WTC11 (cell line): ENCODE measurements at regions not wholly inside any gene's neighbourhood (a gene's known extent, or its start where the extent isn't known, plus 50 kb on each side); places are given as distances from the start of the nearest gene placed in this dataset.

Experiments used
- ATAC-seq: fragments of 200-7000 bp; cut with Tn5 transposase; 2 replicates; pipeline ENCODE4 v1.10.0; 2021; ENCODE audit warnings: mild to moderate bottlenecking, moderate library complexity
- CTCF ChIA-PET: fragments of 300-600 bp; sonication (Branson Sonifier 250); formaldehyde crosslinking; loops from one replicate; lab custom pipeline; 2021; ENCODE audit warnings: antibody characterized with exemption; lab: Charles Lee
- POLR2A ChIA-PET: fragments of 350-600 bp; sonication (Branson Sonifier 250); formaldehyde crosslinking; loops from one replicate; lab custom pipeline; 2021; ENCODE audit warnings: antibody characterized with exemption; lab: Charles Lee
- DNase-seq: peaks from one replicate; pipeline ENCODE4 v3.0.0; 2021; ENCODE audit warnings: low spot score
- H3K27ac Mint-ChIP-seq: 2 replicates; pipeline ENCODE4 v1.8.0; 2021; ENCODE audit warnings: mixed read lengths
- H3K27me3 Mint-ChIP-seq: 2 replicates; pipeline ENCODE4 v1.8.0; 2021; ENCODE audit warnings: low read depth, mild to moderate bottlenecking, moderate library complexity, mixed read lengths
- H3K36me3 Mint-ChIP-seq: 2 replicates; pipeline ENCODE4 v1.8.0; 2021; ENCODE audit warnings: mixed read lengths
- H3K4me1 Mint-ChIP-seq: 2 replicates; pipeline ENCODE4 v1.8.0; 2022; ENCODE audit warnings: mixed read lengths
- H3K4me3 Mint-ChIP-seq: 2 replicates; pipeline ENCODE4 v1.8.0; 2021; ENCODE audit warnings: mild to moderate bottlenecking, moderate library complexity, mixed read lengths
- H3K9me3 Mint-ChIP-seq: 2 replicates; pipeline ENCODE4 v1.8.0; 2021; ENCODE audit warnings: mixed read lengths
- CBFB ChIP-seq: sonication (generic); formaldehyde crosslinking; IDR thresholded peaks from 2 replicates; pipeline ENCODE4 v1.8.1; 2022; ENCODE audit warnings: mild to moderate bottlenecking, low read depth, missing genetic modification reagents
- ESRRA ChIP-seq: sonication (generic); formaldehyde crosslinking; IDR thresholded peaks from 2 replicates; pipeline ENCODE4 v1.8.1; 2022; ENCODE audit warnings: mild to moderate bottlenecking, missing genetic modification reagents, borderline replicate concordance
- FOXK1 ChIP-seq: sonication (generic); formaldehyde crosslinking; IDR thresholded peaks from 2 replicates; pipeline ENCODE4 v1.8.0; 2022; ENCODE audit warnings: mild to moderate bottlenecking, moderate library complexity, missing genetic modification reagents
- GABPB1 ChIP-seq: sonication (generic); formaldehyde crosslinking; IDR thresholded peaks from 2 replicates; pipeline ENCODE4 v1.8.1; 2023; ENCODE audit warnings: mild to moderate bottlenecking, missing genetic modification reagents
- GRHL2 ChIP-seq: fragments of 250-450 bp; sonication (Bioruptor Pico); IDR thresholded peaks from 2 replicates; pipeline ENCODE4 v1.8.0; 2022; ENCODE audit warnings: mild to moderate bottlenecking, moderate library complexity; ENCODE audit not compliant: insufficient replicate concordance, severe bottlenecking
- MXD4 ChIP-seq: fragments of 250-450 bp; sonication (Bioruptor Pico); IDR thresholded peaks from 2 replicates; pipeline ENCODE4 v1.8.0; 2021; ENCODE audit warnings: mild to moderate bottlenecking, moderate library complexity, borderline replicate concordance
- NFATC4 ChIP-seq: fragments of 250-450 bp; sonication (Bioruptor Pico); IDR thresholded peaks from 2 replicates; pipeline ENCODE4 v1.9.0; 2021; ENCODE audit warnings: mild to moderate bottlenecking
- NFE2L1 ChIP-seq: sonication (generic); formaldehyde crosslinking; IDR thresholded peaks from 2 replicates; pipeline ENCODE4 v1.8.1; 2023; ENCODE audit warnings: missing genetic modification reagents
- PRRX2 ChIP-seq: fragments of 250-450 bp; sonication (Bioruptor Pico); IDR thresholded peaks from 2 replicates; pipeline ENCODE4 v1.8.0; 2021; ENCODE audit warnings: mild to moderate bottlenecking
- SMAD4 ChIP-seq: sonication (generic); formaldehyde crosslinking; IDR thresholded peaks from 2 replicates; pipeline ENCODE4 v1.8.0; 2022; ENCODE audit warnings: mild to moderate bottlenecking, missing genetic modification reagents
- TEAD1 ChIP-seq: sonication (generic); formaldehyde crosslinking; IDR thresholded peaks from 2 replicates; pipeline ENCODE4 v1.8.0; 2022; ENCODE audit warnings: mild to moderate bottlenecking, missing genetic modification reagents
- TP53 ChIP-seq: sonication (generic); formaldehyde crosslinking; IDR thresholded peaks from 2 replicates; pipeline ENCODE4 v1.8.1; 2023; ENCODE audit warnings: mild to moderate bottlenecking, missing genetic modification reagents
- ZNF138 ChIP-seq: sonication (generic); formaldehyde crosslinking; conservative IDR thresholded peaks from 2 replicates; pipeline ENCODE4 v1.8.1; 2022; ENCODE audit warnings: mild to moderate bottlenecking, moderate library complexity, missing genetic modification reagents
- ZNF423 ChIP-seq: fragments of 250-450 bp; sonication (Bioruptor Pico); IDR thresholded peaks from 2 replicates; pipeline ENCODE4 v2.1.2; 2022; ENCODE audit warnings: mild to moderate bottlenecking, moderate library complexity
- TF ChIP-seq, protein P1 (sequence below): fragments of 250-450 bp; sonication (Bioruptor Pico); IDR thresholded peaks from 2 replicates; pipeline ENCODE4 v2.1.2; 2022; ENCODE audit warnings: mild to moderate bottlenecking, moderate library complexity
- TF ChIP-seq, protein P2 (sequence below): sonication (generic); formaldehyde crosslinking; IDR thresholded peaks from 2 replicates; pipeline ENCODE4 v1.8.1; 2022; ENCODE audit warnings: low read depth, missing genetic modification reagents, borderline replicate concordance
- TF ChIP-seq, protein P3 (sequence below): sonication (generic); formaldehyde crosslinking; IDR thresholded peaks from 2 replicates; pipeline ENCODE4 v1.8.0; 2022; ENCODE audit warnings: mild to moderate bottlenecking, missing genetic modification reagents
- TF ChIP-seq, protein P4 (sequence below): fragments of 250-450 bp; sonication (Bioruptor Pico); IDR thresholded peaks from 2 replicates; pipeline ENCODE4 v1.8.0; 2021; ENCODE audit warnings: mild to moderate bottlenecking
- TF ChIP-seq, protein P5 (sequence below): sonication (generic); formaldehyde crosslinking; IDR thresholded peaks from 2 replicates; pipeline ENCODE4 v1.8.0; 2022; ENCODE audit warnings: missing genetic modification reagents
- TF ChIP-seq, protein P6 (sequence below): sonication (generic); formaldehyde crosslinking; IDR thresholded peaks from 2 replicates; pipeline ENCODE4 v1.8.1; 2023; ENCODE audit warnings: mild to moderate bottlenecking, moderate library complexity, missing genetic modification reagents
- TF ChIP-seq, protein P7 (sequence below): sonication (generic); formaldehyde crosslinking; IDR thresholded peaks from 2 replicates; pipeline ENCODE4 v1.8.1; 2022; ENCODE audit warnings: mild to moderate bottlenecking, missing genetic modification reagents, moderate library complexity, borderline replicate concordance

DNA sequence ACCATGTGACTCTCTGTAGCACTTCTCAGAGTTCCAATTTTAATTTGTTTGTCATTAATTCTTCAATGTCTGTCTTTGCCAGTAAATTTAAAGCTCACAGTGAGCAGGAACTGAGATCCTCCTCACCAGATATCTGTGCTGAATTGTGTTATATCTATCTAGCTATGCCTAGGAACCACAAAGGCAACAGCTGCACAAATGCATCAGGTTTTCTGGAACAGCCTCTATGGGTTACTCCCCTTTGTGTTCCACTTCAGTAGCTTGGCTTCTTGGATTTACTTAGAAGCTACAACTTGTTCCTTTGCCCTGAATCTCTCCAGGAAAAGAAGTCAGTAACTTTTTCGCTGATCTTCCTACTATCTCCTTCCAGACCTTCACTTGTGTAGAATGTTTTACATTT lies 1237.8 kb upstream of the ADGRL4 start:
- POLR2A ChIA-PET = no interaction called here
- peaks cover 13% of the 10 kb centered on the region for H3K9me3 Mint-ChIP-seq
- DNase-seq (no peak), ATAC-seq (no peak)
- CTCF ChIA-PET = interaction anchor here (1.2 kb wide), 1 partner anchor 27 kb away, joined by 3 read pairs; no protein-coding TSS in a partner anchor
- peaks cover 9% of the 10 kb centered on the region for H3K36me3 Mint-ChIP-seq
- TF ChIP-seq, protein P1, sequence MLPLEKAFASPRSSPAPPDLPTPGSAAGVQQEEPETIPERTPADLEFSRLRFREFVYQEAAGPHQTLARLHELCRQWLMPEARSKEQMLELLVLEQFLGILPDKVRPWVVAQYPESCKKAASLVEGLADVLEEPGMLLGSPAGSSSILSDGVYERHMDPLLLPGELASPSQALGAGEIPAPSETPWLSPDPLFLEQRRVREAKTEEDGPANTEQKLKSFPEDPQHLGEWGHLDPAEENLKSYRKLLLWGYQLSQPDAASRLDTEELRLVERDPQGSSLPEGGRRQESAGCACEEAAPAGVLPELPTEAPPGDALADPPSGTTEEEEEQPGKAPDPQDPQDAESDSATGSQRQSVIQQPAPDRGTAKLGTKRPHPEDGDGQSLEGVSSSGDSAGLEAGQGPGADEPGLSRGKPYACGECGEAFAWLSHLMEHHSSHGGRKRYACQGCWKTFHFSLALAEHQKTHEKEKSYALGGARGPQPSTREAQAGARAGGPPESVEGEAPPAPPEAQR (CRISPR knock-in tag) = no peak
- TF ChIP-seq, protein P2, sequence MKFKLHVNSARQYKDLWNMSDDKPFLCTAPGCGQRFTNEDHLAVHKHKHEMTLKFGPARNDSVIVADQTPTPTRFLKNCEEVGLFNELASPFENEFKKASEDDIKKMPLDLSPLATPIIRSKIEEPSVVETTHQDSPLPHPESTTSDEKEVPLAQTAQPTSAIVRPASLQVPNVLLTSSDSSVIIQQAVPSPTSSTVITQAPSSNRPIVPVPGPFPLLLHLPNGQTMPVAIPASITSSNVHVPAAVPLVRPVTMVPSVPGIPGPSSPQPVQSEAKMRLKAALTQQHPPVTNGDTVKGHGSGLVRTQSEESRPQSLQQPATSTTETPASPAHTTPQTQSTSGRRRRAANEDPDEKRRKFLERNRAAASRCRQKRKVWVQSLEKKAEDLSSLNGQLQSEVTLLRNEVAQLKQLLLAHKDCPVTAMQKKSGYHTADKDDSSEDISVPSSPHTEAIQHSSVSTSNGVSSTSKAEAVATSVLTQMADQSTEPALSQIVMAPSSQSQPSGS (CRISPR knock-in tag) = no peak
- TF ChIP-seq NFATC4 (CRISPR knock-in tag) (no peak), NFE2L1 (CRISPR knock-in tag) (no peak), GRHL2 (CRISPR knock-in tag) (no peak), FOXK1 (CRISPR knock-in tag) (no peak), PRRX2 (no peak), ESRRA (CRISPR knock-in tag) (no peak), ZNF423 (no peak), TEAD1 (CRISPR knock-in tag) (no peak), ZNF138 (CRISPR knock-in tag) (no peak), SMAD4 (CRISPR knock-in tag) (no peak)
- TF ChIP-seq, protein P3, sequence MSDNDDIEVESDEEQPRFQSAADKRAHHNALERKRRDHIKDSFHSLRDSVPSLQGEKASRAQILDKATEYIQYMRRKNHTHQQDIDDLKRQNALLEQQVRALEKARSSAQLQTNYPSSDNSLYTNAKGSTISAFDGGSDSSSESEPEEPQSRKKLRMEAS (CRISPR knock-in tag) = no peak
- TF ChIP-seq, protein P4, sequence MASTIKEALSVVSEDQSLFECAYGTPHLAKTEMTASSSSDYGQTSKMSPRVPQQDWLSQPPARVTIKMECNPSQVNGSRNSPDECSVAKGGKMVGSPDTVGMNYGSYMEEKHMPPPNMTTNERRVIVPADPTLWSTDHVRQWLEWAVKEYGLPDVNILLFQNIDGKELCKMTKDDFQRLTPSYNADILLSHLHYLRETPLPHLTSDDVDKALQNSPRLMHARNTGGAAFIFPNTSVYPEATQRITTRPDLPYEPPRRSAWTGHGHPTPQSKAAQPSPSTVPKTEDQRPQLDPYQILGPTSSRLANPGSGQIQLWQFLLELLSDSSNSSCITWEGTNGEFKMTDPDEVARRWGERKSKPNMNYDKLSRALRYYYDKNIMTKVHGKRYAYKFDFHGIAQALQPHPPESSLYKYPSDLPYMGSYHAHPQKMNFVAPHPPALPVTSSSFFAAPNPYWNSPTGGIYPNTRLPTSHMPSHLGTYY = no peak
- TF ChIP-seq, protein P5, sequence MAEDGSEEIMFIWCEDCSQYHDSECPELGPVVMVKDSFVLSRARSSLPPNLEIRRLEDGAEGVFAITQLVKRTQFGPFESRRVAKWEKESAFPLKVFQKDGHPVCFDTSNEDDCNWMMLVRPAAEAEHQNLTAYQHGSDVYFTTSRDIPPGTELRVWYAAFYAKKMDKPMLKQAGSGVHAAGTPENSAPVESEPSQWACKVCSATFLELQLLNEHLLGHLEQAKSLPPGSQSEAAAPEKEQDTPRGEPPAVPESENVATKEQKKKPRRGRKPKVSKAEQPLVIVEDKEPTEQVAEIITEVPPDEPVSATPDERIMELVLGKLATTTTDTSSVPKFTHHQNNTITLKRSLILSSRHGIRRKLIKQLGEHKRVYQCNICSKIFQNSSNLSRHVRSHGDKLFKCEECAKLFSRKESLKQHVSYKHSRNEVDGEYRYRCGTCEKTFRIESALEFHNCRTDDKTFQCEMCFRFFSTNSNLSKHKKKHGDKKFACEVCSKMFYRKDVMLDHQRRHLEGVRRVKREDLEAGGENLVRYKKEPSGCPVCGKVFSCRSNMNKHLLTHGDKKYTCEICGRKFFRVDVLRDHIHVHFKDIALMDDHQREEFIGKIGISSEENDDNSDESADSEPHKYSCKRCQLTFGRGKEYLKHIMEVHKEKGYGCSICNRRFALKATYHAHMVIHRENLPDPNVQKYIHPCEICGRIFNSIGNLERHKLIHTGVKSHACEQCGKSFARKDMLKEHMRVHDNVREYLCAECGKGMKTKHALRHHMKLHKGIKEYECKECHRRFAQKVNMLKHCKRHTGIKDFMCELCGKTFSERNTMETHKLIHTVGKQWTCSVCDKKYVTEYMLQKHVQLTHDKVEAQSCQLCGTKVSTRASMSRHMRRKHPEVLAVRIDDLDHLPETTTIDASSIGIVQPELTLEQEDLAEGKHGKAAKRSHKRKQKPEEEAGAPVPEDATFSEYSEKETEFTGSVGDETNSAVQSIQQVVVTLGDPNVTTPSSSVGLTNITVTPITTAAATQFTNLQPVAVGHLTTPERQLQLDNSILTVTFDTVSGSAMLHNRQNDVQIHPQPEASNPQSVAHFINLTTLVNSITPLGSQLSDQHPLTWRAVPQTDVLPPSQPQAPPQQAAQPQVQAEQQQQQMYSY = no peak
- no peak overlapping the region for H3K4me3 Mint-ChIP-seq
- no peaks in the 10 kb centered on the region for H3K27me3 Mint-ChIP-seq
- no peak overlapping the region for H3K27ac Mint-ChIP-seq
- no peaks in the 10 kb centered on the region for H3K4me1 Mint-ChIP-seq

DNA sequence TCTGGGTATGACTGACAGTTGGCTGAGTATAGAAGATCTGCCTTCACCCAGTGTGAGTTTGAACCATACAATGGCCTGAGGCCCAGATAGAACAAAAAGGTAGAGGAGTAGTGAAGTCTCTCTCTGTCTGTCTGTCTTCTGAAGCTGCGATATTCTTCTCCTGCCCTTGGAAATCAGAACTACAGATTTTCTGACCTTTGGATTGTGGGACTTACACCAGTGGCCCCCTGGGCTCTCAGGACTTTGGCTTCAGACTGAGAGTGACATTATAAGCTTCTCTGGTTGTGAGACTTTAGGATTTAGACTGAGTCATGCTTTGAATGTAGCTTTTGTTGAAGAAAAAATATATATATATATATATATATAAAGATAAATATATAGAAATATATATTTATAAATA lies 1235.0 kb upstream of the ADGRL4 start:
- Mint-ChIP-seq H3K9me3 (no peaks in the 10 kb centered on the region), H3K36me3 (no peaks in the 10 kb centered on the region), H3K27ac (no peak overlapping the region), H3K4me3 (no peak overlapping the region), H3K4me1 (no peaks in the 10 kb centered on the region), H3K27me3 (no peaks in the 10 kb centered on the region)
- POLR2A ChIA-PET = no interaction called here
- DNase-seq (no peak), ATAC-seq (no peak)
- CTCF ChIA-PET = no interaction called here
- TF ChIP-seq GABPB1 = no peak
- TF ChIP-seq, protein P4 = no peak
- TF ChIP-seq, protein P6, sequence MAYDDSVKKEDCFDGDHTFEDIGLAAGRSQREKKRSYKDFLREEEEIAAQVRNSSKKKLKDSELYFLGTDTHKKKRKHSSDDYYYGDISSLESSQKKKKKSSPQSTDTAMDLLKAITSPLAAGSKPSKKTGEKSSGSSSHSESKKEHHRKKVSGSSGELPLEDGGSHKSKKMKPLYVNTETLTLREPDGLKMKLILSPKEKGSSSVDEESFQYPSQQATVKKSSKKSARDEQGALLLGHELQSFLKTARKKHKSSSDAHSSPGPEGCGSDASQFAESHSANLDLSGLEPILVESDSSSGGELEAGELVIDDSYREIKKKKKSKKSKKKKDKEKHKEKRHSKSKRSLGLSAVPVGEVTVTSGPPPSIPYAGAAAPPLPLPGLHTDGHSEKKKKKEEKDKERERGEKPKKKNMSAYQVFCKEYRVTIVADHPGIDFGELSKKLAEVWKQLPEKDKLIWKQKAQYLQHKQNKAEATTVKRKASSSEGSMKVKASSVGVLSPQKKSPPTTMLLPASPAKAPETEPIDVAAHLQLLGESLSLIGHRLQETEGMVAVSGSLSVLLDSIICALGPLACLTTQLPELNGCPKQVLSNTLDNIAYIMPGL (CRISPR knock-in tag) = no peak
- no peak for TF ChIP-seq TP53 (CRISPR knock-in tag)
- TF ChIP-seq, protein P7, sequence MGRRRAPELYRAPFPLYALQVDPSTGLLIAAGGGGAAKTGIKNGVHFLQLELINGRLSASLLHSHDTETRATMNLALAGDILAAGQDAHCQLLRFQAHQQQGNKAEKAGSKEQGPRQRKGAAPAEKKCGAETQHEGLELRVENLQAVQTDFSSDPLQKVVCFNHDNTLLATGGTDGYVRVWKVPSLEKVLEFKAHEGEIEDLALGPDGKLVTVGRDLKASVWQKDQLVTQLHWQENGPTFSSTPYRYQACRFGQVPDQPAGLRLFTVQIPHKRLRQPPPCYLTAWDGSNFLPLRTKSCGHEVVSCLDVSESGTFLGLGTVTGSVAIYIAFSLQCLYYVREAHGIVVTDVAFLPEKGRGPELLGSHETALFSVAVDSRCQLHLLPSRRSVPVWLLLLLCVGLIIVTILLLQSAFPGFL (CRISPR knock-in tag) = no peak
- TF ChIP-seq MXD4 (CRISPR knock-in tag) = no peak
- no peak for TF ChIP-seq CBFB (CRISPR knock-in tag)
